ENCODE measurements at regions not wholly inside any gene's neighbourhood (a gene's known extent, or its start where the extent isn't known, plus 50 kb on each side); places are given as distances from the start of the nearest gene placed in this dataset.

DNA sequence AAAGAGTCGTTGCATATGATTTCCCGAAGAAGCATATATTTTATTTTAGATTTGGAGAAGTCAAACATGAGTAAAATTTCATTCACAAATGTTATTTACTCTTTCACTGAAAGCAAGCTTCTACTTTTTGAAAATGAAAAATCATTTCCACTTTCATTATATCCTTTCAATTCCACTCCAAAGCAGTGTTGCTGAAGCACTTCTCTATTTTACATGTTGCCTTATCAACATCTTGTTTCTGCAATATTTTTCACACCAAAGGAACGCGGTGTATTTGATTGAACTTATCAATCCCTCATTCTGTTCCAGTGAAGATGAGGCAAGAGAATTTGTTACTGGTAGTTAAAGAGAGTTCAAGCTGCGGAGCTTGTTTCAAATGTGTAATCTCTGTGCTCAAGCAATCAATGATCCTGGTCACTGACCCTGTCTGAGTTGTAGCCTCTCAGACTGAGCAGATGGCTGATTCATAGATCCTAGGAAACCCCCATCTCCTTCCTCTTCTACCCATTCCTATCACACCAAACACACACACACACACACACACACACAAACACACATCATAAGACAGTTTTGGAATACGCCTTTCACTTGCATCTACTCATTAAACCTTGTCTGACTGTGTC, 236.2 kb upstream of the FLRT2 start:
- TF ChIP-seq, protein P1, sequence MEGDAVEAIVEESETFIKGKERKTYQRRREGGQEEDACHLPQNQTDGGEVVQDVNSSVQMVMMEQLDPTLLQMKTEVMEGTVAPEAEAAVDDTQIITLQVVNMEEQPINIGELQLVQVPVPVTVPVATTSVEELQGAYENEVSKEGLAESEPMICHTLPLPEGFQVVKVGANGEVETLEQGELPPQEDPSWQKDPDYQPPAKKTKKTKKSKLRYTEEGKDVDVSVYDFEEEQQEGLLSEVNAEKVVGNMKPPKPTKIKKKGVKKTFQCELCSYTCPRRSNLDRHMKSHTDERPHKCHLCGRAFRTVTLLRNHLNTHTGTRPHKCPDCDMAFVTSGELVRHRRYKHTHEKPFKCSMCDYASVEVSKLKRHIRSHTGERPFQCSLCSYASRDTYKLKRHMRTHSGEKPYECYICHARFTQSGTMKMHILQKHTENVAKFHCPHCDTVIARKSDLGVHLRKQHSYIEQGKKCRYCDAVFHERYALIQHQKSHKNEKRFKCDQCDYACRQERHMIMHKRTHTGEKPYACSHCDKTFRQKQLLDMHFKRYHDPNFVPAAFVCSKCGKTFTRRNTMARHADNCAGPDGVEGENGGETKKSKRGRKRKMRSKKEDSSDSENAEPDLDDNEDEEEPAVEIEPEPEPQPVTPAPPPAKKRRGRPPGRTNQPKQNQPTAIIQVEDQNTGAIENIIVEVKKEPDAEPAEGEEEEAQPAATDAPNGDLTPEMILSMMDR (IDR thresholded peaks at IDR 0.05): no peak
- no peak for TF ChIP-seq POLR2A (IDR thresholded peaks at IDR 0.05)

Data from prostate gland (tissue), 2 donors.